ENCODE measurements at regions not wholly inside any gene's neighbourhood (a gene's known extent, or its start where the extent isn't known, plus 50 kb on each side); places are given as distances from the start of the nearest gene placed in this dataset.
"Not testable (repeated sequence)": the region's sequence is repeated elsewhere in the genome, so short reads cannot be mapped to it uniquely, and the experiment has no call there.

GRCh38 chr2:189309331-189309730 is 129.8 kb upstream of the COL5A2 start:
- TF ChIP-seq CTCF (IDR thresholded peaks at IDR 0.05) (no peak), ZFX (IDR thresholded peaks at IDR 0.05; ENCODE audit: borderline replicate concordance) (no peak)
- no peak overlapping the region for H3K27ac ChIP-seq

- no peak overlapping the region for H3K27ac ChIP-seq
- TF ChIP-seq ZFX (IDR thresholded peaks at IDR 0.05; ENCODE audit: borderline replicate concordance) (no peak), CTCF (IDR thresholded peaks at IDR 0.05) (no peak)
These were observed 129.1 kb upstream of the WDR75 start for GRCh38 chr2:189312211-189312610.

GRCh38 chr2:189312643-189313042 is 128.6 kb upstream of the WDR75 start:
- no peak for TF ChIP-seq CTCF (IDR thresholded peaks at IDR 0.05)
- no peak for TF ChIP-seq ZFX (IDR thresholded peaks at IDR 0.05; ENCODE audit: borderline replicate concordance)

GRCh38 chr2:189318761-189319160 is 122.5 kb upstream of the WDR75 start:
- TF ChIP-seq ZFX (IDR thresholded peaks at IDR 0.05; ENCODE audit: borderline replicate concordance) (no peak), CTCF (IDR thresholded peaks at IDR 0.05) (no peak)
- no peak overlapping the region for H3K27ac ChIP-seq

More at GRCh38 chr2:189312643-189313042, 128.6 kb upstream of the WDR75 start:
- no peak overlapping the region for H3K27ac ChIP-seq

- H3K27ac ChIP-seq: not testable (repeated sequence)
These were observed 121.8 kb upstream of the WDR75 start for GRCh38 chr2:189319424-189319823.

GRCh38 chr2:189327879-189328847 is 113.1 kb upstream of the WDR75 start:
- TF ChIP-seq ZFX (IDR thresholded peaks at IDR 0.05; ENCODE audit: borderline replicate concordance) (no peak), CTCF (IDR thresholded peaks at IDR 0.05) (no peak)
- no peak overlapping the region for H3K27ac ChIP-seq

GRCh38 chr2:189328848-189329245 is 112.4 kb upstream of the WDR75 start:
- H3K27ac ChIP-seq: no peak overlapping the region
- no peak for TF ChIP-seq ZFX (IDR thresholded peaks at IDR 0.05; ENCODE audit: borderline replicate concordance)
- TF ChIP-seq CTCF (IDR thresholded peaks at IDR 0.05): no peak

Measured in 22Rv1 (cell line).